ENCODE measurements at regions not wholly inside any gene's neighbourhood (a gene's known extent, or its start where the extent isn't known, plus 50 kb on each side); places are given as distances from the start of the nearest gene placed in this dataset.

- DNase-seq, result no peak
- CTCF ChIA-PET, result no interaction called here
- Mint-ChIP-seq H3K36me3 (ENCODE audit: insufficient read depth, unreplicated experiment) (no peaks in the 10 kb centered on the region), H3K4me3 (ENCODE audit: low read depth, unreplicated experiment) (no peak overlapping the region), H3K27ac (ENCODE audit: unreplicated experiment) (no peak overlapping the region), H3K4me1 (ENCODE audit: low read depth, unreplicated experiment) (peaks cover 18% of the 10 kb centered on the region), H3K9me3 (ENCODE audit: low read depth, unreplicated experiment) (no peaks in the 10 kb centered on the region), H3K27me3 (ENCODE audit: unreplicated experiment) (no peaks in the 10 kb centered on the region)
- BruUV-seq (replicated peaks), result no TSS peak
- intact Hi-C loops (cut with micrococcal nuclease; ENCODE audit: unreplicated experiment), result loop anchor here (10.0 kb wide), 1 partner anchor 73 kb away; no protein-coding TSS in a partner anchor
- TF ChIP-seq, protein P1, sequence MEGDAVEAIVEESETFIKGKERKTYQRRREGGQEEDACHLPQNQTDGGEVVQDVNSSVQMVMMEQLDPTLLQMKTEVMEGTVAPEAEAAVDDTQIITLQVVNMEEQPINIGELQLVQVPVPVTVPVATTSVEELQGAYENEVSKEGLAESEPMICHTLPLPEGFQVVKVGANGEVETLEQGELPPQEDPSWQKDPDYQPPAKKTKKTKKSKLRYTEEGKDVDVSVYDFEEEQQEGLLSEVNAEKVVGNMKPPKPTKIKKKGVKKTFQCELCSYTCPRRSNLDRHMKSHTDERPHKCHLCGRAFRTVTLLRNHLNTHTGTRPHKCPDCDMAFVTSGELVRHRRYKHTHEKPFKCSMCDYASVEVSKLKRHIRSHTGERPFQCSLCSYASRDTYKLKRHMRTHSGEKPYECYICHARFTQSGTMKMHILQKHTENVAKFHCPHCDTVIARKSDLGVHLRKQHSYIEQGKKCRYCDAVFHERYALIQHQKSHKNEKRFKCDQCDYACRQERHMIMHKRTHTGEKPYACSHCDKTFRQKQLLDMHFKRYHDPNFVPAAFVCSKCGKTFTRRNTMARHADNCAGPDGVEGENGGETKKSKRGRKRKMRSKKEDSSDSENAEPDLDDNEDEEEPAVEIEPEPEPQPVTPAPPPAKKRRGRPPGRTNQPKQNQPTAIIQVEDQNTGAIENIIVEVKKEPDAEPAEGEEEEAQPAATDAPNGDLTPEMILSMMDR (IDR thresholded peaks at IDR 0.05; ENCODE audit: unreplicated experiment), result no peak
Measured at GRCh38 chr13:109867766-109868165, 81.4 kb upstream of the IRS2 start.

GRCh38 chr13:109862627-109863026 lies 76.2 kb upstream of the IRS2 start:
- CTCF ChIA-PET, result interaction anchor here (0.5 kb wide), 1 partner anchor 183 kb away, joined by 4 read pairs; no protein-coding TSS in a partner anchor
- DNase-seq, result no peak
- no peaks in the 10 kb centered on the region for H3K36me3 Mint-ChIP-seq (ENCODE audit: insufficient read depth, unreplicated experiment)
- TF ChIP-seq, protein P1 (IDR thresholded peaks at IDR 0.05; ENCODE audit: unreplicated experiment), result no peak
- BruUV-seq (replicated peaks), result no TSS peak
- peaks cover 27% of the 10 kb centered on the region for H3K4me1 Mint-ChIP-seq (ENCODE audit: low read depth, unreplicated experiment)
- no peaks in the 10 kb centered on the region for H3K27me3 Mint-ChIP-seq (ENCODE audit: unreplicated experiment)
- no peaks in the 10 kb centered on the region for H3K9me3 Mint-ChIP-seq (ENCODE audit: low read depth, unreplicated experiment)
- peak overlapping the region; percentile 12 for H3K4me3 Mint-ChIP-seq (ENCODE audit: low read depth, unreplicated experiment)
- intact Hi-C loops (cut with micrococcal nuclease; ENCODE audit: unreplicated experiment), result loop anchor here (10.0 kb wide), 1 partner anchor 68 kb away; no protein-coding TSS in a partner anchor
- H3K27ac Mint-ChIP-seq (ENCODE audit: unreplicated experiment), result peak overlapping the region; percentile 54

GRCh38 chr13:109859898-109860297 lies 73.5 kb upstream of the IRS2 start:
- H3K4me3 Mint-ChIP-seq (ENCODE audit: low read depth, unreplicated experiment), result no peak overlapping the region
- TF ChIP-seq, protein P1 (IDR thresholded peaks at IDR 0.05; ENCODE audit: unreplicated experiment), result no peak
- H3K9me3 Mint-ChIP-seq (ENCODE audit: low read depth, unreplicated experiment), result no peaks in the 10 kb centered on the region
- no peaks in the 10 kb centered on the region for H3K27me3 Mint-ChIP-seq (ENCODE audit: unreplicated experiment)
- DNase-seq, result no peak
- H3K36me3 Mint-ChIP-seq (ENCODE audit: insufficient read depth, unreplicated experiment), result no peaks in the 10 kb centered on the region
- CTCF ChIA-PET, result no interaction called here
- intact Hi-C loops (cut with micrococcal nuclease; ENCODE audit: unreplicated experiment), result loop anchor here (10.0 kb wide), 1 partner anchor 65 kb away; no protein-coding TSS in a partner anchor
- H3K27ac Mint-ChIP-seq (ENCODE audit: unreplicated experiment), result no peak overlapping the region
- H3K4me1 Mint-ChIP-seq (ENCODE audit: low read depth, unreplicated experiment), result peaks cover 22% of the 10 kb centered on the region
- no TSS peak for BruUV-seq (replicated peaks)

DNA sequence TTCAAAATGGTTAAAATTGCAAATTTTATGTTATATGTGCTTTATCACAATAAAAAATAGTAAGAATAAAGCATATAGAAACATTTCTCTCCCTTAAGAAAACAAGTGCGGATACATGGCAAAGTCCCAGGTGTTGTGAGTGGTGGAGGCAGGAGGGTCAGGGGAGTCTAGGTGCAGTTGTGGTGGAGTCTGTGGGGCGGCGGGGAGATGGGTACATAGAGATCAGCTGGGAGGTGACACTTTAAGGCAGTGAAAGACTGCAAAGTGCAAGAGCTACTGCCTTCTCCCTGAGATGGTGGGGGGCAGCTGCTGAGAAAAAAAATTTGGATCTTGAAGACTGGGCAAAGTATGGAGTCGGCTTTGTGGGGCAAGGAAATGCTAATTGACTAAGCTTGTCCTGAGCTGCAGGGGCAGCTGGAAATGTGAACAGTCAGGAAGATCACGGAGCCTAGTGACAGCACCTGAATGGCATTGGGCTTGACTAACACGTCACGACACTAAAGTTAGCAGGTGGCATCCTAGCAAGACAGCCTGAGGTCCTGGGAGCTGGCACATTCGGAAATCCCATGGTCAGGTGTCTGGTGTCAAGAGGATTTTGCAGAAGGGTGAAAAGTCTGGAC lies 72.9 kb upstream of the IRS2 start:
- Mint-ChIP-seq H3K27ac (ENCODE audit: unreplicated experiment) (no peak overlapping the region), H3K36me3 (ENCODE audit: insufficient read depth, unreplicated experiment) (no peaks in the 10 kb centered on the region), H3K27me3 (ENCODE audit: unreplicated experiment) (no peaks in the 10 kb centered on the region), H3K4me3 (ENCODE audit: low read depth, unreplicated experiment) (no peak overlapping the region), H3K9me3 (ENCODE audit: low read depth, unreplicated experiment) (no peaks in the 10 kb centered on the region), H3K4me1 (ENCODE audit: low read depth, unreplicated experiment) (peaks cover 22% of the 10 kb centered on the region)
- DNase-seq, result no peak
- TF ChIP-seq, protein P1 (IDR thresholded peaks at IDR 0.05; ENCODE audit: unreplicated experiment), result no peak
- CTCF ChIA-PET, result no interaction called here
- intact Hi-C loops (cut with micrococcal nuclease; ENCODE audit: unreplicated experiment), result no loop called here
- no TSS peak for BruUV-seq (replicated peaks)

All from Calu3 (cell line).